ENCODE measurements at regions not wholly inside any gene's neighbourhood (a gene's known extent, or its start where the extent isn't known, plus 50 kb on each side); places are given as distances from the start of the nearest gene placed in this dataset.

DNA sequence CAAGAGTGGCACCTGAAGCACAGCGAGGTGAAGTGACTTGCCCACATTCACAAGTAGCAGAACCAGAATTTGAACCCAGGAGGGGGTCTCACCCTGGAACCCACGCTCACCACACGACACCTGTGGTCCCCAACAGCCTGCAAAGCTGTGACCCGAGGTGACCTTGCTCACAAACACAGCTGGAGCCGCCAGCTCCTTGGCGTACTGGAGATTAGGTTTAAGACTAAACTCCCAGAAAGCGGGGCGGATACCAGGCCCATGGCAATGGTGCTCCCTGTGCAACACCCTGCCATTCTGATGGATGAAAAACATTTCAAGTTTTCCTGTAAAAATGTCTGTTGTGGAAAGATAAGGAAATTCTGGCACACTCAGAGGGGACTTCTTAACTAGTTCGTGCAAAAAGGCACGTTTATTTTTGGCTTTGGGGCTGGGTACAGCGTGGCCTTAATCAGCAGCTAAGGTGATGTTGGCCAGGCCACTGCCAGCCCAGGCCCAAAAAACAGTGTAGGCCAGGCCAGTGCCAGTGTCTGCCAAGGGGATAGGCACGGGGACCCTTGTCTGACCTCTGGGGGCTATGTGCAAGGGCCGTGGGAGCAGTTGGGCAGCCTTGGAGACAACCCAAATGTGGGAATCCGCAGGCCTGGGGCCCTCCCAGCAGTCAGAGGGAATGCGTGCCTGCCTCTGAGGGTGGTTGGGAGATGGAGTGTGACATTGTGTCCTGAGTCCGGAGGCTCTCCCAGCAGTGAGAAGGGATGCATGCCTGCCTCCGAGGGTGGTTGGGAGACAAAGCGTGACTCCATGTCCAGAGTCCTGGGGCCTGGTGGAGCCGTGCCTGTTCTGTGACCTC, 185.0 kb upstream of the HS6ST1 start:
- Mint-ChIP-seq H3K4me1 (peaks cover 15% of the 10 kb centered on the region), H3K36me3 (no peaks in the 10 kb centered on the region), H3K27me3 (ENCODE audit: insufficient read depth, low read depth) (peaks cover 7% of the 10 kb centered on the region), H3K27ac (no peak overlapping the region), H3K4me3 (no peak overlapping the region), H3K9me3 (peaks cover 5% of the 10 kb centered on the region)
- H2AFZ ChIP-seq (replicated peaks) = no peak overlapping the region
- no peaks in the 10 kb centered on the region for H3K36me3 ChIP-seq
- no peaks in the 10 kb centered on the region for H3F3A ChIP-seq (ENCODE audit: low read depth)
- H3K4me3 ChIP-seq = no peak overlapping the region
- H3K4me2 ChIP-seq = no peak overlapping the region
- no peaks in the 10 kb centered on the region for H3K9me3 ChIP-seq (ENCODE audit: low read depth)
- H3K27me3 ChIP-seq = no peaks in the 10 kb centered on the region
- DNase-seq (ENCODE audit: low spot score) = no peak
- peaks cover 4% of the 10 kb centered on the region for H3K4me1 ChIP-seq
- no peaks in the 10 kb centered on the region for H4K20me1 ChIP-seq (ENCODE audit: low read depth)
- no peak overlapping the region for H3K27ac ChIP-seq
- TF ChIP-seq, protein P1, sequence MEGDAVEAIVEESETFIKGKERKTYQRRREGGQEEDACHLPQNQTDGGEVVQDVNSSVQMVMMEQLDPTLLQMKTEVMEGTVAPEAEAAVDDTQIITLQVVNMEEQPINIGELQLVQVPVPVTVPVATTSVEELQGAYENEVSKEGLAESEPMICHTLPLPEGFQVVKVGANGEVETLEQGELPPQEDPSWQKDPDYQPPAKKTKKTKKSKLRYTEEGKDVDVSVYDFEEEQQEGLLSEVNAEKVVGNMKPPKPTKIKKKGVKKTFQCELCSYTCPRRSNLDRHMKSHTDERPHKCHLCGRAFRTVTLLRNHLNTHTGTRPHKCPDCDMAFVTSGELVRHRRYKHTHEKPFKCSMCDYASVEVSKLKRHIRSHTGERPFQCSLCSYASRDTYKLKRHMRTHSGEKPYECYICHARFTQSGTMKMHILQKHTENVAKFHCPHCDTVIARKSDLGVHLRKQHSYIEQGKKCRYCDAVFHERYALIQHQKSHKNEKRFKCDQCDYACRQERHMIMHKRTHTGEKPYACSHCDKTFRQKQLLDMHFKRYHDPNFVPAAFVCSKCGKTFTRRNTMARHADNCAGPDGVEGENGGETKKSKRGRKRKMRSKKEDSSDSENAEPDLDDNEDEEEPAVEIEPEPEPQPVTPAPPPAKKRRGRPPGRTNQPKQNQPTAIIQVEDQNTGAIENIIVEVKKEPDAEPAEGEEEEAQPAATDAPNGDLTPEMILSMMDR (IDR thresholded peaks at IDR 0.05) = no peak
- TF ChIP-seq EZH2phosphoT487 (IDR thresholded peaks at IDR 0.05) = no peak
- no peak for TF ChIP-seq EZH2 (IDR thresholded peaks at IDR 0.05)
- H3K79me2 ChIP-seq (ENCODE audit: low read depth) = no peaks in the 10 kb centered on the region
- no peak overlapping the region for H3K9ac ChIP-seq

DNA sequence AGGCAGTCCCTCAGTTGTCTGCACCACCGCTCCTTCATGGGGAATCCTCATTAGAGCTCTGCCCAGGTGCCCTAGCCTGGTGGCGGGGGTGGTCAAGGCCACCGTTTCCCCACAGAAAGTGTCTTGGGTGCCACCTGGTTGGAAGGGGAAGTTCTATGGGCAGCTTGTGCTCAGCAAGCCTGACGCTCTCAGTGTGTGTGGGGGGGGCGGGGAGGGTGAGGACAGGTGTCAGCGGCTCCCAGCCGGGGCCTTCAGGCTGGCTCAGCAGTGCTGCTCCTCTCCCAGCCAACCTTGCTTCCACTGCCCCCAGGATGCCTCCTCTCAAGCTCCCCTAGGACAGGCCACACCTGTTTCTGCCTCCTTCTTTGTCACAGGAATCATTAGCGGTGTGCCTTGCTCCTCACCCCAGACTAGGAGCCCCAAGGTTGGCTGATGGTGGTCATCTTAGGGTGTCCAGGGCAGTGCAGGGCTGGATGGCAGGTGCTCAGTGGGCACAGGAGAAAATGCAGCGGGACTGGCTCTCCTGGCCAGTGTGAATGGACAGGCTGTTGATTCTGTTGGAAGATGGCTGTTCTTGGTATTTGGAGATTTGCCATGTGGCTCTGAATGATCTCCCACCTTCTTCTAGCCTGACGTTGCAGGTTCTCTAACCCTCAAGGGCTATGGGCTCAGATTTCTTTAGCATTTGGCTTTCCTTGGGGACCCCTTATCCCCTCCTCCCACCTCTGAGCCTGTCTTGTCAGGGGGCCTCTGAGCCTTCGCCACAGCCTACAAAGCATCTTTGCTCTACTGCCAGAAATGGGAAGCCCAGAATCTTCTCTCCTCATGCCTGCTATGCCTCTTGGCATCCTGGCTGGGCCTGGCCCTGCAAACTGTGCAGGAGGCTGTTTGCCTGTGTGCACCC, 185.8 kb upstream of the HS6ST1 start:
- no peak overlapping the region for H3K4me2 ChIP-seq
- no peaks in the 10 kb centered on the region for H3K79me2 ChIP-seq (ENCODE audit: low read depth)
- H3K36me3 Mint-ChIP-seq = no peaks in the 10 kb centered on the region
- peaks cover 6% of the 10 kb centered on the region for H3K9me3 Mint-ChIP-seq
- H3K27me3 ChIP-seq = no peaks in the 10 kb centered on the region
- peaks cover 4% of the 10 kb centered on the region for H3K27me3 Mint-ChIP-seq (ENCODE audit: insufficient read depth, low read depth)
- no peak overlapping the region for H3K4me3 Mint-ChIP-seq
- no peak overlapping the region for H3K27ac ChIP-seq
- TF ChIP-seq EZH2phosphoT487 (IDR thresholded peaks at IDR 0.05) = no peak
- no peak for TF ChIP-seq EZH2 (IDR thresholded peaks at IDR 0.05)
- TF ChIP-seq, protein P1 (IDR thresholded peaks at IDR 0.05) = no peak
- H3K4me1 Mint-ChIP-seq = peaks cover 15% of the 10 kb centered on the region
- no peak overlapping the region for H3K27ac Mint-ChIP-seq
- no peak overlapping the region for H3K4me3 ChIP-seq
- no peaks in the 10 kb centered on the region for H3K36me3 ChIP-seq
- H3K9me3 ChIP-seq (ENCODE audit: low read depth) = no peaks in the 10 kb centered on the region
- no peak for DNase-seq (ENCODE audit: low spot score)
- no peak overlapping the region for H2AFZ ChIP-seq (replicated peaks)
- H3K4me1 ChIP-seq = peaks cover 4% of the 10 kb centered on the region
- no peaks in the 10 kb centered on the region for H3F3A ChIP-seq (ENCODE audit: low read depth)
- H4K20me1 ChIP-seq (ENCODE audit: low read depth) = no peaks in the 10 kb centered on the region
- no peak overlapping the region for H3K9ac ChIP-seq

DNA sequence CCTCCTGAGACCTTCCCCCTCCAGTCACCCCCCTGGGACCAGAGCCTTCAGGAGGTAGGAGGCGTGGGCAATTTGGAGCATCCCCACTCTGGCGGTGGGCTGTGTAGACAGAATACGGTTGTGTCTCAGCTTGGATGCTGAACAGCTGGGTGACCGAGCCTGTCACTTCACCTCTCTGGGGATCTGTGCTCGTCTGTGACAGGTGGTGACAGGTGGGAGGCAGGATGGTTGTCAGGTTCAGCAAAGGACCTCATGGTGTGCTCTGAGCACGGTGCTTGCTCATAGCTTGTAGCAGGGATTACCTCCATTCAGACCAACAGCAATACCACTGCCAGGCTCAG, 186.5 kb upstream of the HS6ST1 start:
- H3K27ac ChIP-seq = no peak overlapping the region
- H2AFZ ChIP-seq (replicated peaks) = no peak overlapping the region
- H3K9me3 ChIP-seq (ENCODE audit: low read depth) = no peaks in the 10 kb centered on the region
- no peaks in the 10 kb centered on the region for H3K27me3 ChIP-seq
- H3K4me1 ChIP-seq = peaks cover 4% of the 10 kb centered on the region
- no peak overlapping the region for H3K4me3 ChIP-seq
- H4K20me1 ChIP-seq (ENCODE audit: low read depth) = no peaks in the 10 kb centered on the region
- Mint-ChIP-seq H3K27me3 (ENCODE audit: insufficient read depth, low read depth) (peaks cover 3% of the 10 kb centered on the region), H3K4me3 (no peak overlapping the region), H3K36me3 (no peaks in the 10 kb centered on the region), H3K4me1 (peaks cover 15% of the 10 kb centered on the region), H3K9me3 (peaks cover 6% of the 10 kb centered on the region), H3K27ac (peak overlapping the region; percentile 76)
- no peaks in the 10 kb centered on the region for H3K79me2 ChIP-seq (ENCODE audit: low read depth)
- no peak overlapping the region for H3K4me2 ChIP-seq
- no peaks in the 10 kb centered on the region for H3F3A ChIP-seq (ENCODE audit: low read depth)
- no peaks in the 10 kb centered on the region for H3K36me3 ChIP-seq
- no peak for TF ChIP-seq EZH2phosphoT487 (IDR thresholded peaks at IDR 0.05)
- TF ChIP-seq, protein P1 (IDR thresholded peaks at IDR 0.05) = no peak
- no peak for TF ChIP-seq EZH2 (IDR thresholded peaks at IDR 0.05)
- DNase-seq (ENCODE audit: low spot score) = no peak
- H3K9ac ChIP-seq = no peak overlapping the region

Data from neural progenitor cell (in vitro differentiated cells).